Urinary bladder (tissue), 3 donors: ENCODE measurements at regions not wholly inside any gene's neighbourhood (a gene's known extent, or its start where the extent isn't known, plus 50 kb on each side); places are given as distances from the start of the nearest gene placed in this dataset.
"Not testable (repeated sequence)": the region's sequence is repeated elsewhere in the genome, so short reads cannot be mapped to it uniquely, and the experiment has no call there.

Experiments
- DNase-seq: peaks from one replicate; pipeline ENCODE4 v3.0.0-alpha.2; 2015; ENCODE audit errors: extremely low spot score
- H3K27ac ChIP-seq: one replicate; pipeline ENCODE4 v1.5.1; 2013; ENCODE audit warnings: low read depth, mild to moderate bottlenecking, moderate library complexity
- H3K36me3 ChIP-seq: one replicate; pipeline ENCODE4 v1.6.1; 2013; ENCODE audit warnings: mild to moderate bottlenecking, moderate library complexity; ENCODE audit not compliant: insufficient read depth
- H3K4me1 ChIP-seq: one replicate; pipeline ENCODE4 v1.6.1; 2013; ENCODE audit warnings: mild to moderate bottlenecking, moderate library complexity; ENCODE audit not compliant: insufficient read depth
- H3K4me3 ChIP-seq: one replicate; pipeline ENCODE4 v1.5.1; 2013; ENCODE audit warnings: low read depth, low read length
- WGBS: extraction: QIAGEN DNeasy Blood & Tissue Kit; methylation state at CpG from one replicate; pipeline ENCODE4 v1.1.7; 2013; 5-methylcytosine and 5-hydroxymethylcytosine counted together
- donor health status: healthy with polysubstance abuse.
- donor health status: healthy.

- H3K36me3 ChIP-seq, result no peaks in the 10 kb centered on the region
- H3K4me1 ChIP-seq, result no peaks in the 10 kb centered on the region
- 79% methylated on average over 4 of the region's 4 CpGs for WGBS
- DNase-seq, result no peak
- no peak overlapping the region for H3K4me3 ChIP-seq
- no peak overlapping the region for H3K27ac ChIP-seq
These were observed 105.1 kb upstream of the BCL6 start for GRCh38 chr3:187850258-187850921.

- Histone ChIP-seq H3K27ac (no peak overlapping the region), H3K4me3 (no peak overlapping the region), H3K36me3 (no peaks in the 10 kb centered on the region), H3K4me1 (no peaks in the 10 kb centered on the region)
- 76% methylated on average over 5 of the region's 5 CpGs for WGBS
- DNase-seq, result no peak
These were observed 107.8 kb upstream of the BCL6 start for GRCh38 chr3:187852842-187853730.

GRCh38 chr3:187855131-187855530 is 109.9 kb upstream of the BCL6 start:
- 92% methylated on average over 2 of the region's 2 CpGs for WGBS
- Histone ChIP-seq H3K36me3 (no peaks in the 10 kb centered on the region), H3K4me3 (no peak overlapping the region), H3K27ac (no peak overlapping the region), H3K4me1 (no peaks in the 10 kb centered on the region)
- DNase-seq, result no peak

- H3K4me1 ChIP-seq, result no peaks in the 10 kb centered on the region
- H3K4me3 ChIP-seq, result no peak overlapping the region
- no peak for DNase-seq
- no peak overlapping the region for H3K27ac ChIP-seq
- over 99% methylated on average over 2 of the region's 2 CpGs for WGBS
- no peaks in the 10 kb centered on the region for H3K36me3 ChIP-seq
These were observed 111.3 kb upstream of the BCL6 start for GRCh38 chr3:187856555-187856954.

GRCh38 chr3:187858041-187858440 is 112.8 kb upstream of the BCL6 start:
- 77% methylated on average over 5 of the region's 5 CpGs for WGBS
- Histone ChIP-seq H3K4me3 (no peak overlapping the region), H3K4me1 (no peaks in the 10 kb centered on the region), H3K36me3 (no peaks in the 10 kb centered on the region), H3K27ac (no peak overlapping the region)
- DNase-seq, result no peak

- Histone ChIP-seq H3K4me3 (no peak overlapping the region), H3K36me3 (no peaks in the 10 kb centered on the region), H3K4me1 (no peaks in the 10 kb centered on the region), H3K27ac (no peak overlapping the region)
- WGBS, result 92% methylated on average over 2 of the region's 2 CpGs
- no peak for DNase-seq
These were observed 113.4 kb upstream of the BCL6 start for GRCh38 chr3:187858711-187859110.

- H3K27ac ChIP-seq, DNase-seq, H3K4me3 ChIP-seq, H3K4me1 ChIP-seq, H3K36me3 ChIP-seq: not testable (repeated sequence)
- WGBS, result 47% methylated on average over 8 of the region's 22 CpGs
These were observed 117.5 kb upstream of the BCL6 start for GRCh38 chr3:187862701-187863277.

- Histone ChIP-seq H3K27ac (no peak overlapping the region), H3K36me3 (no peaks in the 10 kb centered on the region), H3K4me1 (no peaks in the 10 kb centered on the region), H3K4me3 (no peak overlapping the region)
- no peak for DNase-seq
- 86% methylated on average over 5 of the region's 5 CpGs for WGBS
These were observed 125.3 kb upstream of the BCL6 start for GRCh38 chr3:187870360-187871203.

- DNase-seq, result no peak
- Histone ChIP-seq H3K27ac (no peak overlapping the region), H3K4me3 (no peak overlapping the region), H3K36me3 (no peaks in the 10 kb centered on the region), H3K4me1 (no peaks in the 10 kb centered on the region)
These were observed 125.9 kb upstream of the BCL6 start for GRCh38 chr3:187871204-187871591.

GRCh38 chr3:187871848-187872247 is 126.6 kb upstream of the BCL6 start:
- Histone ChIP-seq H3K27ac (no peak overlapping the region), H3K4me3 (no peak overlapping the region), H3K36me3 (no peaks in the 10 kb centered on the region), H3K4me1 (no peaks in the 10 kb centered on the region)
- no peak for DNase-seq
- WGBS, result 88% methylated on average over 1 of the region's 1 CpG

- no peak overlapping the region for H3K4me3 ChIP-seq
- no peak overlapping the region for H3K27ac ChIP-seq
- no peaks in the 10 kb centered on the region for H3K36me3 ChIP-seq
- no peak for DNase-seq
- no peaks in the 10 kb centered on the region for H3K4me1 ChIP-seq
- WGBS, result 93% methylated on average over 1 of the region's 1 CpG
These were observed 128.6 kb upstream of the BCL6 start for GRCh38 chr3:187873843-187874242.

GRCh38 chr3:187875863-187876262 is 130.6 kb upstream of the BCL6 start:
- Histone ChIP-seq H3K36me3 (no peaks in the 10 kb centered on the region), H3K4me1 (no peaks in the 10 kb centered on the region), H3K4me3 (no peak overlapping the region), H3K27ac (no peak overlapping the region)
- WGBS, result 87% methylated on average over 4 of the region's 4 CpGs
- no peak for DNase-seq

GRCh38 chr3:187878772-187879518 is 133.7 kb upstream of the BCL6 start:
- DNase-seq, result no peak
- Histone ChIP-seq H3K27ac (no peak overlapping the region), H3K36me3 (no peaks in the 10 kb centered on the region), H3K4me1 (no peaks in the 10 kb centered on the region), H3K4me3 (no peak overlapping the region)
- WGBS, result 71% methylated on average over 4 of the region's 4 CpGs
